Bronchial epithelial cell (primary cell): ENCODE measurements at regions not wholly inside any gene's neighbourhood (a gene's known extent, or its start where the extent isn't known, plus 50 kb on each side); places are given as distances from the start of the nearest gene placed in this dataset.

Source experiments
- DNase-seq: peaks from one replicate; pipeline ENCODE4 v3.0.0-alpha.2; 2010; ENCODE audit warnings: low read depth
- FAIRE-seq: peaks from 2 replicates; lab custom pipeline; 2011; peaks lifted over from hg19 to GRCh38; lab: Jason Lieb, UNC
- H3K27me3 ChIP-seq: 2 replicates; pipeline ENCODE4 v1.5.1; 2011; ENCODE audit warnings: low read length; ENCODE audit not compliant: control insufficient read depth, insufficient read depth
- H3K36me3 ChIP-seq: 2 replicates; pipeline ENCODE4 v1.5.1; 2011; ENCODE audit warnings: low read length; ENCODE audit not compliant: control insufficient read depth, insufficient read depth
- H3K4me3 ChIP-seq: 2 replicates; pipeline ENCODE4 v1.5.1; 2011; ENCODE audit warnings: mild to moderate bottlenecking, low read depth, low read length, control low read depth
- TF ChIP-seq, protein P1 (sequence below): IDR thresholded peaks from 2 replicates; pipeline ENCODE4 v1.5.1; 2011; ENCODE audit warnings: mild to moderate bottlenecking, moderate library complexity, low read length, control low read depth, inconsistent platforms; ENCODE audit not compliant: insufficient read depth, severe bottlenecking

DNA sequence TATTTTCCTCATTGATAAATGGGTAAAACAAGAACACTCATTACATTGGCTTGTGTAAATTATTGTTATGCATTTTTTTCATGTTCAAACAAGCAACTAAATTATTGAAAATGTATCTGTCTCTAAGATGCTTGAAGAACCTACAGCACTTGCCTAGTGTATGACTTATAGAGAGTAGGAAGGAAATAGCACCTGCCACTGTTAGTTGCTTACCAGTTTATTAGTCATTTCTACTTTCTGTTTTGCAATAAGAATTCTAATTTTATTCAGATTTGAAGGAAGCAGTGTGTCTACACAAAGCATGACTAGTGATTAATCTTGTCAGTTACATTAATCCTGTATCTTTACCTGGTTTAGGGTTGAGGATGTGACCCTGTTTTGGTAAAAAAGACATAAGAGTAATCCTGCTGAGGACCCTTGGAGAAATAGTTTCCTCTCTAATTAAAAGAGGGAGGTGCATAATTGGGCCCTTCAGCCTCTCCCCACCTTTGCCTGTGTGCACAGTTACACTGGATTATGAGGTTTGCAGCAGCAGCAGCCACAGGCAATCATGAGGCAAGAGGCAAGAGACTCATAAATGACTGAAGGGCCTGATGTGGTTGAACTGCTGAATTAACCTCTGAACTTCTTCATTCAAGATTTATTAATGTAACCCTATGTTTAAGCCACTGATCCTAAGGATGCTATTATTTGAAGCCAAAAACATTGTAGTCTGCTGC is 1202.1 kb downstream of the ADGRL3 start:
- Histone ChIP-seq H3K36me3 (no peaks in the 10 kb centered on the region), H3K4me3 (no peak overlapping the region), H3K27me3 (no peaks in the 10 kb centered on the region)
- TF ChIP-seq, protein P1, sequence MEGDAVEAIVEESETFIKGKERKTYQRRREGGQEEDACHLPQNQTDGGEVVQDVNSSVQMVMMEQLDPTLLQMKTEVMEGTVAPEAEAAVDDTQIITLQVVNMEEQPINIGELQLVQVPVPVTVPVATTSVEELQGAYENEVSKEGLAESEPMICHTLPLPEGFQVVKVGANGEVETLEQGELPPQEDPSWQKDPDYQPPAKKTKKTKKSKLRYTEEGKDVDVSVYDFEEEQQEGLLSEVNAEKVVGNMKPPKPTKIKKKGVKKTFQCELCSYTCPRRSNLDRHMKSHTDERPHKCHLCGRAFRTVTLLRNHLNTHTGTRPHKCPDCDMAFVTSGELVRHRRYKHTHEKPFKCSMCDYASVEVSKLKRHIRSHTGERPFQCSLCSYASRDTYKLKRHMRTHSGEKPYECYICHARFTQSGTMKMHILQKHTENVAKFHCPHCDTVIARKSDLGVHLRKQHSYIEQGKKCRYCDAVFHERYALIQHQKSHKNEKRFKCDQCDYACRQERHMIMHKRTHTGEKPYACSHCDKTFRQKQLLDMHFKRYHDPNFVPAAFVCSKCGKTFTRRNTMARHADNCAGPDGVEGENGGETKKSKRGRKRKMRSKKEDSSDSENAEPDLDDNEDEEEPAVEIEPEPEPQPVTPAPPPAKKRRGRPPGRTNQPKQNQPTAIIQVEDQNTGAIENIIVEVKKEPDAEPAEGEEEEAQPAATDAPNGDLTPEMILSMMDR, result no peak
- peak; percentile 1 for DNase-seq
- no peak for FAIRE-seq

DNA sequence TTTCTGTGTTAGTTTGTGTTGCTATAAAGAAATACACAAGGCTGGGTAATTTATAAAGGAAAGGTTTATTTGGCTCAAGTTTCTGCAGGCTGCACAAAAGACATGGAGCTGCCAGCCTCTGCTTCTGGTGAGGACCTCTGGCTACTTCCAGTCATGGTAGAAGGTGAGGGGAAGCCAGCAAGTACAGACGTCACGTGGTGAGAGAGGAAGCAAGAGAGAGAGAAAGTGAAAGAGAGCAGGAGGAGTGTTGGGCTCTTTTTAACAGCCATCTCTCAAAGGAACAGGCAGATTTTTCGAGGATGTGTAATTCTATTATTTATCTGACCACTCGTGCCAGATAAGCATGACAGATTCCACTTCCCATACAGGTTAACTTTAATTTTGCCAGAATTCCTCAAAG is 1199.1 kb downstream of the ADGRL3 start:
- TF ChIP-seq, protein P1, result no peak
- no peak for FAIRE-seq
- no peaks in the 10 kb centered on the region for H3K36me3 ChIP-seq
- no peaks in the 10 kb centered on the region for H3K27me3 ChIP-seq
- H3K4me3 ChIP-seq, result no peak overlapping the region
- no peak for DNase-seq

DNA sequence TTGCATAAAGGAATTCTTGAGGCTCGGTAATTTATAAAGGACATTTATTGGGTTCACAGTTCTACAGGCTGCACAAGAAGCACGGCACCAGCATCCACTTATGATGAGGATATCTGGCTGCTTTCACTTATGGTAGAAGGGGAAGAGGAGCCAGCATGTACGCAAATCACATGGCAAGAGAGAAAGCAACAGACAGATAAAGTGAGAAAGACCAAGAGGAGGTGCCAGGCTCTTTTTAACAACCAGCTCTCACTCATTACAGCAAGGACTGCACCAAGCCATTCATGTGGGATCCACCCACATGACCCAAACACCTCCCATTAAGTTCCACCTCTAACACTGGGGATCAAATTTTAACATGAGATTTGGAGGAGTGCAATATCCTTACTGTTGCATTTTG is 1198.2 kb downstream of the ADGRL3 start:
- TF ChIP-seq, protein P1, result no peak
- FAIRE-seq (no peak), DNase-seq (no peak)
- no peaks in the 10 kb centered on the region for H3K27me3 ChIP-seq
- H3K4me3 ChIP-seq, result no peak overlapping the region
- no peaks in the 10 kb centered on the region for H3K36me3 ChIP-seq

DNA sequence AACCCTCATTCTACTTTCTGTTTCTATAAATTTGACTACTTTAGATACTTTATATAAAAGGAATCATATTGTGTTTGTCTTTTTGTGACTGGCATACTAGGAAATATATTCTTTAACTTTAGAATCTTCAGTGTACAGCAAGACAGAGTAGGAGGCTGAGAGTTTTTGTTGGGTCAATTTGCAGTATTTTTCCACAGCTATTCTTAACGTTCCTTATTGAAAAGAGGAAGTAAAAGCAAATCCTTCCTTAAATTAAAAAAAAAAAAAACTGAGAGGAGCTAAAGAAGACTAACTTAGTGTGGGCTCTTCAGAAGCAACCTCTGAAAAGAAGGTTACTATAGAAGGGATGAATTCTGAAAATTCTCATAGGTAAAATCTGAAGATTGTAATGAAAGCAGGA is 1194.6 kb downstream of the ADGRL3 start:
- DNase-seq, result no peak
- no peaks in the 10 kb centered on the region for H3K36me3 ChIP-seq
- H3K4me3 ChIP-seq, result no peak overlapping the region
- no peaks in the 10 kb centered on the region for H3K27me3 ChIP-seq
- TF ChIP-seq, protein P1, result no peak
- no peak for FAIRE-seq

DNA sequence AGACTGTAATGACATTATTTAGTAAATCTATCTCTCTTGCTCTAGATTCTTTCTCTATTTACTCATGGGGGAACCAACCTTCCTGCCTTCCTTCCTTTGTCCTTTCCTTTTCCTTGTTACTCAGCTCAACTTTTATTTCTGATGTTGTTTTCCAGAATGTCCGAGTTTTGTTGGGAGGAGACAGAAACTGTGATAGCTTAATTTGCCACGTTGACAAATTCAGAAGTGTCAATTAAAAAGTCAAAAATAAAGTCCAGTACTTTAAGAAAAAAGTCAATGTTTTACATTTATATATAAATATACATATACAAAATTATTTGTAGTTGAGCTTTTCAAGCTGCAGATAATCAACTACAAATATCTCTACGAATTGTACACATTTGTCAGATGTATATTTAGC is 1187.7 kb downstream of the ADGRL3 start:
- DNase-seq, result no peak
- Histone ChIP-seq H3K27me3 (no peaks in the 10 kb centered on the region), H3K4me3 (no peak overlapping the region), H3K36me3 (no peaks in the 10 kb centered on the region)
- TF ChIP-seq, protein P1, result no peak
- no peak for FAIRE-seq

DNA sequence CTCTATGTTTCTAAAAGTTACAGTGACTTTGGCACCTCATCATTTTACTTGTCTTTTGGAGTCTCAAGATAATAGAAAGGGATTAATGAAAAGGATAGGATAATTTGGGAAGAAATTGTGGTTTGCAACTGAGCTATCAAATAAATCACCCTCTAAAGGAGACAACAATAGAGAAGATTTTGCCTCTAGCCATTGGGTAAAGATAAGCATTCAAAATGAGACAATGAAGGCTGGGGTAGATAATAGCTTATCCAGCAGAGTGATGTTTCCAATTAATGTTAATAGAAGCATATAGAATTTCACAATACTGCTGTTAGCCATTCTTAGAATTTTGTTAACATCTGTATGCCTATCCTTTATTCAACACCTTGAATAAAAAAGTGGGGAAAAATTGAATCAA is 1177.6 kb downstream of the ADGRL3 start:
- FAIRE-seq (no peak), DNase-seq (no peak)
- TF ChIP-seq, protein P1, result no peak
- Histone ChIP-seq H3K4me3 (no peak overlapping the region), H3K27me3 (no peaks in the 10 kb centered on the region), H3K36me3 (no peaks in the 10 kb centered on the region)
